NAMALWA (cell line): ENCODE measurements at regions not wholly inside any gene's neighbourhood (a gene's known extent, or its start where the extent isn't known, plus 50 kb on each side); places are given as distances from the start of the nearest gene placed in this dataset.

Experiments used
- DNase-seq: peaks from one replicate; pipeline ENCODE4 v3.0.0-alpha.2; 2015; ENCODE audit warnings: low spot score

DNA sequence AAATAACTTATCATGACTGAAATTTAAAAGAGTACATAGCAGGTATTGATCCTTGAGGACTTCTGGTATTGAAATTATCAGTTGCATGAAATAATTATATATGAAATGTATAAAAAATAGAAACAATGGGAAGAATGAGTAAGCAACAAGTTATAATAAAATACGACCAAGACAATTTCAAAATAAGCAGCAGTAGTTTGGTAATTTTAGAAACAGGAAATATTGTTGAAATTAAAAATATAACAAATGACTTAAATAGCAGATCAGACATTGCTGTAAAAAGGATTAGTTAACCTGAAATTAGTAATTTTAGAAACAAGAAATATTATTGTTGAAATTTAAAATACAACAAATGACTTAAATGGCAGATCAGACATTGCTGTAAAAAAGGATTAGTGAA lies 152.3 kb downstream of the BTC start:
- no peak for DNase-seq

- DNase-seq: no peak
Observed at GRCh38 chr4:74649193-74649592, 145.1 kb downstream of the BTC start.

GRCh38 chr4:74651198-74651597 lies 143.1 kb downstream of the BTC start:
- no peak for DNase-seq

- no peak for DNase-seq
Observed at GRCh38 chr4:74653331-74654229, 140.7 kb downstream of the BTC start.

DNA sequence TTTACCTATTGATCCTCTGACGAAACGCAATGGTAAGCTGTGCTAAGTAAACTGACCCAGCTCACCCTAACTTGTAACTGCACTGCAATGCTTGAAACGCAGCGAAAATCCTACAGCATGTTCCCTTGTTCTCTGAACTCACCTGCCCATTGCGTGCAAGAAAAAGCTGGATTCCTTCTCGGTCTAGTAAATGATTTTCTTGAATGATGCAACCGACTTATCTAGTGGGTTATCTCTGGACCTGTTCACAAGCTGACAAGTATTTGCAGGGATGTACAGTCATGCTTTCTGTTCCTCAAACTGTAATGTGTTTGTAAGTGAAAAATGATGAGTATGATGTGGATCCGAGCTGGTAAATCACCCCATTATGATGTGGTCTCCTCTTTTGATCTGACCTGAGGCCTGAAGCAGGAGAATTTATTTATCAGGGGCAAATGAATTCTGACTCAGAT lies 140.1 kb downstream of the BTC start:
- DNase-seq: no peak

DNA sequence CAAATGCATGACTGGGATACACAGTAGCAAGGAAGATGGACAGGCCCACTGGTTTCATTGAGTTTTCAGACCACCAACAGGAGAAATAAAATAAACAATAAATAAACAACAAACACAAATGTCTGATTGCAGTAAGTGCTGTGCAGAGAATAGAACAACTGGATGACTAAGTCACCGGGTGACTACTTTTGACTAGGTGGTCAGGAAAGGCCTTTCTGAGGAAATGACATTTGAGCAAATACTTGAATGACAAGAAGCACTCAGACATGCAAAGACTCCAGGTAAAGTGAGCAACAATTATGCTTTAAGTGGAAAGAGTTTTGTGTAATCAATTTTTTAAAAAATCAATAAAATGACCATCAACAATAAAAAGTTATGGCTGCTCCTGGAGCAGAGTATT lies 137.7 kb downstream of the BTC start:
- DNase-seq: no peak

GRCh38 chr4:74658116-74658515 lies 136.2 kb downstream of the BTC start:
- DNase-seq: no peak

- no peak for DNase-seq
Observed at GRCh38 chr4:74659576-74660411, 134.5 kb downstream of the BTC start.

DNA sequence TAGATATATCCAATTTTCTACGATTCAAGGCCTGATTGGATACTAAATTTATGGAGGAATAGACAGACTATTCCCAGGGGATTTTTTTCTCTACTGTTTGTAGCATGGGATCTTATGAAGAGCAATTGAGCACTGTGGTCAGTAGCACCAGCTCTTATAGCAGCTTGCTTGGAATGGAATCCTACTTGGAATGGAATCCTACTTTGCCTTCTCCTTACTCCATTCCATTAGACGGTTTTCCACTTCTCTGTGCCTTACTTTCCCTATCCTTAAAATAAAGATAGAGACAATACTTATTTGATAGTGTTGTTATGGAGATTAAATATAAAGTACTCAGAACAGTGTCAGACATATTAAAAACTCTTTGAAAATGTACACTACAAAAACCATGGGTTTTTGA lies 133.5 kb downstream of the BTC start:
- DNase-seq: no peak

- DNase-seq: no peak
Observed at GRCh38 chr4:74661427-74662201, 132.7 kb downstream of the BTC start.

GRCh38 chr4:74663631-74664030 lies 130.7 kb downstream of the BTC start:
- no peak for DNase-seq

DNA sequence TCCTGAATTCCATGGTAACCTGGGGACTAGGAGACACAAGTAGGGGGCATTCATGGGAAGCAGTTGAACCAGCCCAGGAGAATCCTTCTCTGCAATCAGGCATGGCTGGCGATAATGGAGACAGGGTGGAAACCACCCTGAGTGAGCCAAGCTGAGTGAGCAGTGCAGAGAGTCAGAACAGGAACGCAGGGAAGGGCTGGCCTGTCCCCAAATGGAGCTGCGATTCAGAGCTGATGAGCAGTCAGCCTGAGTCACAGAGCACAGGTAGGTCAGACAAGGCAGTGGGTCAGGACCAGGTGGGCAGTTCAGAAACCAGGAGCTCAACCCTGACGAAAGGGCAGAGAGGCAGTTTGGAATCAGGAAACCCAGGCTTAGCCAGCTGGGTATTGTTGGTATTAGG lies 129.0 kb downstream of the BTC start:
- no peak for DNase-seq

DNA sequence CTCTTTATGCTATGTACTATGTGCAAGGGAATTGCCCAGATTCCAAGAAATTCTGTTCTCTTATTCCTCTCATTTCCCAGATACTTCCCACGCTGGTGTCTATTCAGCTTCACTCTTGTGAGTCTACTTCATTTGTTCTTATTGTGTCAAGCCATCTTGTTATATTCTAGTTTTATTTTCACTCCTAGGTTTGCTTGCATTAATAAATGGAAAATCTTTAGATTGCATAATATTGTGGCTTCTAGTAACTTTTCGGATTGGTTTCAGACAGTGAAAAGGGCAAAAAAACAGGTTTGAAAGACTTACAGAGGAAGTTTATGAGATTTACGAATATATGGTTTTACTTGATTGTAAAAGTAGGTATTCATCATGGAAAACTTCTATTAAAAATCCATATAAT lies 128.4 kb downstream of the BTC start:
- DNase-seq: no peak

- DNase-seq: no peak
Observed at GRCh38 chr4:74667438-74667837, 126.9 kb downstream of the BTC start.

GRCh38 chr4:74667944-74668343 lies 126.4 kb downstream of the BTC start:
- DNase-seq: no peak

DNA sequence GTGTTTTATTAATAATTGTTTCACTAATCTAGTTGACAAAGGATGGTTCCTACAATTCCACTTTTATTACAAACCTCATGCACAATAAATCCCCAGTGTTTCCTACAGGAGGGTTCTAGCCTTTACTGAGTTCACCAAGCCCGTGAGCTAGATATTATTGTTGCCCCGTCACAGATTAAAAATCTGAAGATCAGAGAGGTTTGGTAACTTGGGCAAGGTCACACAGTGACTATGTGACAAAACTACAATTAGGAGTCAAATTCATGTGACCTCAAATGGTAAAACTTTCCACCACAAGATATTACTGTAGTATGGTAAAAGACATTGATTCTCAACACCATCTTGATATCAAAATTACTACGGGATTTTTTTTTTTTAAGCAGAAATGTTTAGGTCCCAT lies 124.6 kb downstream of the BTC start:
- no peak for DNase-seq

DNA sequence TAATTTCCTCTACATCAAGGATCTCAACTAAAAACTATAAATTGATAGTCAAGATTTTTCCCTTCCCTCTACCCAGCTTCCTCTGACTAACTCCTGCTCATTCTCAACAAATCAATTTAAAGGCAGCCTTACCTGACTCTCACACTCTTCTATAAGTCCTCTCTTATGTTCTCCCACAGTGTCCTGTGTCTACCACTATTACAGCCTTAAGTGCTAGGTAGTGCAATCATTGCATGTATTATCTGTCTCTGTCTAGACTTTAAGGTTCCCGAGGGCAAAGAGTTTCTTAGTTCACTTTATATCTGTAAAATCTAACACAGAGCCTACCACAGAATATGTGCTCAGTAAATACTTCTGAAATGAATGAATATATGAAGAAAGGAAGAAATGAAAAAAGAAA lies 123.7 kb downstream of the BTC start:
- no peak for DNase-seq

GRCh38 chr4:74671080-74671698 lies 123.1 kb downstream of the BTC start:
- DNase-seq: peak; percentile 43

- DNase-seq: peak; percentile 6
Observed at GRCh38 chr4:74674750-74675149, 119.6 kb downstream of the BTC start.

- DNase-seq: peak; percentile 65
Observed at GRCh38 chr4:74675673-74676279, 118.5 kb downstream of the BTC start.

GRCh38 chr4:74682567-74683359 lies 111.6 kb downstream of the BTC start:
- no peak for DNase-seq
